ENCODE measurements at regions not wholly inside any gene's neighbourhood (a gene's known extent, or its start where the extent isn't known, plus 50 kb on each side); places are given as distances from the start of the nearest gene placed in this dataset.

DNA sequence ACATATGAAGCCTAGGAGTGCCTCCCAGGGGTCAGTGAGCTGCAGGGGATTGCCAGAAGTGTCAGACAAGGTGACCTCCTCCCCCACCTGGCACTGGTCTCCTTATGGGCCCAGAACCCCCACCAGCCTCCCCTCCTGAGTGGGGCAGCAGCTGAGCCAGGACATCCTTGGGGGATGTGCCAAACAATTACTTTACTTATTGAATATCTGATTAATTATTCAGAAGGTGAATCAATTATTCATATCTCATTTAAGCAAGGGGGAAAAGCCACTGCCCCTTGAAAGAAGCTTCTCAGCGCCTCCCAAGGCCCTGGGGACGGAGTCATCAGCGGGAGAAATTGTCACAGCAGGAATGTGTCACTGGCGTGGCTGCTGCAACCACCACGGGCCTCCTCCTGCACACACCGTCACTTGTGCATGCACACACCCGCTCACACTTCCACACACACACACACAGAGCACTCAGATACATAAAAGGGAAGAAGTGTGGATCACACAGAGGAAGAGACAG is 123.4 kb upstream of the MAFB start:
- Histone ChIP-seq H3K4me1 (ENCODE audit: control insufficient read depth in 3 of 3, insufficient read depth in 3 of 3, low read length in 3 of 3) (no peaks in the 10 kb centered on the region), H3K4me3 (ENCODE audit: low read length in 3 of 3) (no peak overlapping the region), H3K27me3 (ENCODE audit: control insufficient read depth in 3 of 3, insufficient read depth in 3 of 3, low read length in 3 of 3) (peaks cover 0 to 6% (median 0%) of the 10 kb centered on the region in 3 donors), H3K9ac (ENCODE audit: low read depth in 1 of 3, low read length in 3 of 3) (no peak overlapping the region), H3K9me3 (ENCODE audit: control insufficient read depth in 3 of 3, low read length in 3 of 3) (no peaks in the 10 kb centered on the region), H3K36me3 (ENCODE audit: control insufficient read depth in 3 of 3, insufficient read depth in 3 of 3, low read length in 3 of 3) (no peaks in the 10 kb centered on the region), H3K27ac (ENCODE audit: low read depth, low read length) (no peak overlapping the region)

DNA sequence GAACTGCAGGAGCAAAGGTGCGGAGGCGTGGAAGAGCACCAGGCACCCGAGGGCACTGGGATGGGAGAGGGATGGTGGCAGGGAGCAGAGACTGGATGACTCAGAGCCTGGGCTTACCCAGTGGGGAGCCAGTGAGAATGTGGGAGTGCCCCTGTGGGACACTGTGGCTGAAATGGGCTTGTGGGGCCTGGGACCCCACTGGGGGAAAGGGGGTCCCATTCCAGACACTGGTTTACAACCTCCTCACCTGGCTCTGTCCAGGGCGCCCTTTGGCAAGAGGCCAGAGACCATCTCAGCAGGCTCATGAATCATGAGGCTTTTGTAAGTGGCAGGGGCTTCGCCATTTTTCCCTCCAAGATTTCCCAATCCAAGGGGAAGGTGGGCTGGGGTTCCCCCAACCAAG is 124.0 kb upstream of the MAFB start:
- no peak overlapping the region for H3K27ac ChIP-seq (ENCODE audit: low read depth, low read length)

GRCh38 chr20:40813708-40814630 is 124.9 kb upstream of the MAFB start:
- Histone ChIP-seq H3K9ac (ENCODE audit: low read depth in 1 of 3, low read length in 3 of 3) (no peak overlapping the region), H3K9me3 (ENCODE audit: control insufficient read depth in 3 of 3, low read length in 3 of 3) (no peaks in the 10 kb centered on the region), H3K27ac (ENCODE audit: low read depth, low read length) (no peak overlapping the region), H3K36me3 (ENCODE audit: control insufficient read depth in 3 of 3, insufficient read depth in 3 of 3, low read length in 3 of 3) (no peaks in the 10 kb centered on the region), H3K4me1 (ENCODE audit: control insufficient read depth in 3 of 3, insufficient read depth in 3 of 3, low read length in 3 of 3) (no peaks in the 10 kb centered on the region), H3K4me3 (ENCODE audit: low read length in 3 of 3) (no peak overlapping the region), H3K27me3 (ENCODE audit: control insufficient read depth in 3 of 3, insufficient read depth in 3 of 3, low read length in 3 of 3) (peaks cover 0 to 2% (median 0%) of the 10 kb centered on the region in 3 donors)

More for the DNA sequence above, 124.0 kb upstream of the MAFB start:
- Histone ChIP-seq H3K27me3 (ENCODE audit: control insufficient read depth in 3 of 3, insufficient read depth in 3 of 3, low read length in 3 of 3) (peaks cover 0 to 3% (median 0%) of the 10 kb centered on the region in 3 donors), H3K36me3 (ENCODE audit: control insufficient read depth in 3 of 3, insufficient read depth in 3 of 3, low read length in 3 of 3) (no peaks in the 10 kb centered on the region), H3K4me3 (ENCODE audit: low read length in 3 of 3) (no peak overlapping the region), H3K4me1 (ENCODE audit: control insufficient read depth in 3 of 3, insufficient read depth in 3 of 3, low read length in 3 of 3) (no peaks in the 10 kb centered on the region), H3K9me3 (ENCODE audit: control insufficient read depth in 3 of 3, low read length in 3 of 3) (no peaks in the 10 kb centered on the region), H3K9ac (ENCODE audit: low read depth in 1 of 3, low read length in 3 of 3) (no peak overlapping the region)

DNA sequence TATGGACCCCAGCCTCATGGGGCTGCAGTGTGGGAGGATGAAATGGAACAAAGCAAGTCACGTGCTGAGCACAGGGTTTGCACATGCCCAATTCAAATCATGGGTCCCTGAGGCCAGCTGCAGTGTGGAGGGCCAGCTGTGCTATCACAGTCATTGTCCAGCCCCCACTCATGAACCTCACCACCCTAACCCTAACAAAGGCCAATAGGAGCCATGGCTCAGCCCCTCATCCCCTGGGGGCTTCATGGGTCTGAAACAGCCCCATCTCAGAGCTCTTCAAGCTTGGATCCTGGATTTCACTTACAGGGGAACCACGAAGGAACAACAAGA is 125.6 kb upstream of the MAFB start:
- H3K9me3 ChIP-seq (ENCODE audit: control insufficient read depth in 3 of 3, low read length in 3 of 3): no peaks in the 10 kb centered on the region
- no peak overlapping the region for H3K27ac ChIP-seq (ENCODE audit: low read depth, low read length)
- H3K4me1 ChIP-seq (ENCODE audit: control insufficient read depth in 3 of 3, insufficient read depth in 3 of 3, low read length in 3 of 3): no peaks in the 10 kb centered on the region
- no peaks in the 10 kb centered on the region for H3K36me3 ChIP-seq (ENCODE audit: control insufficient read depth in 3 of 3, insufficient read depth in 3 of 3, low read length in 3 of 3)
- no peak overlapping the region for H3K4me3 ChIP-seq (ENCODE audit: low read length in 3 of 3)
- peaks cover 0 to under 1% (median 0%) of the 10 kb centered on the region in 3 donors for H3K27me3 ChIP-seq (ENCODE audit: control insufficient read depth in 3 of 3, insufficient read depth in 3 of 3, low read length in 3 of 3)
- no peak overlapping the region for H3K9ac ChIP-seq (ENCODE audit: low read depth in 1 of 3, low read length in 3 of 3)

DNA sequence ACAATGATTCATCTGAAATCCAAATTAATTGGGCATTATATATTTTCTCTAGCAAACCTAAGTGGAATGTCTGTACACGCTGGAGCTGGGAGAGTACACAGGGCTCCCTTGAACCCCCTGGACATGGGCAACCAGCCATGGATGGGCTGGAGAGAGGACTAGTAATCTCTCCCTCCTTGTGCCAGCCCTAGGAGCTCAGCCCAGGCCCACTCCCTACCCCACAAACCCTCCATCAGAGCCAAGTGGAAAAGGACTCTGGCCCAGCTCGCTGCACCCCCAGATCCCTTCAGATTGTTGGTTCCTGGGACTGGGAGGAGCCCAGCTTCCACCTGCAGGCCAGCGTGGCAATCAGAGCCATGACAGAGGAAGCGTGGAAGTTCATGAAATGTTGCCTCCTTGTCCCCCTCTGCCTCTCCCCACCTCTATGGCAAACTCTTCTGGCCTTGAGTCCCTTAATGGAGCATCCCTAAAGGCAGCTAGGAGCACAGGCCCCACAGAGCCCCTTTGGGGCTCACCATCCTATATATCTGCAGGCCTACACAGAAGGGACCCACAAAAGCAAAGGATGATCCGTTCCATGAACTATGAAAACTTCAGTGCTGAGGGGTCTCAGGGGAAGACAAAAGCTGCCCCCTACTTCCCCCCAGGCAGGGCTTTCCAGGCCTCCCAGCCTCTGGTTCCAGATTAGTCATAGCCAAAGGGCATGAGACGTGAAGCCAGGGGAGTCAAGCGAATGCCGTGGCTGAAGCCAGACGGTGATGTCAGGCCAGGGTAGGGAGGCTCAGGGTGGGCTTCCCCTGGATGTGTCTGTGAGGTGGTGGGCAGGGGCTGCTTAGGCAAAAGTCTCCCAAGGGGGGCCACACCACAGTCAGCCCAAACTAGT is 126.4 kb upstream of the MAFB start:
- Histone ChIP-seq H3K27me3 (ENCODE audit: control insufficient read depth in 3 of 3, insufficient read depth in 3 of 3, low read length in 3 of 3) (peaks cover 0 to 3% (median 0%) of the 10 kb centered on the region in 3 donors), H3K9me3 (ENCODE audit: control insufficient read depth in 3 of 3, low read length in 3 of 3) (no peaks in the 10 kb centered on the region), H3K4me3 (ENCODE audit: low read length in 3 of 3) (no peak overlapping the region), H3K36me3 (ENCODE audit: control insufficient read depth in 3 of 3, insufficient read depth in 3 of 3, low read length in 3 of 3) (no peaks in the 10 kb centered on the region), H3K27ac (ENCODE audit: low read depth, low read length) (no peak overlapping the region), H3K4me1 (ENCODE audit: control insufficient read depth in 3 of 3, insufficient read depth in 3 of 3, low read length in 3 of 3) (no peaks in the 10 kb centered on the region), H3K9ac (ENCODE audit: low read depth in 1 of 3, low read length in 3 of 3) (no peak overlapping the region)

DNA sequence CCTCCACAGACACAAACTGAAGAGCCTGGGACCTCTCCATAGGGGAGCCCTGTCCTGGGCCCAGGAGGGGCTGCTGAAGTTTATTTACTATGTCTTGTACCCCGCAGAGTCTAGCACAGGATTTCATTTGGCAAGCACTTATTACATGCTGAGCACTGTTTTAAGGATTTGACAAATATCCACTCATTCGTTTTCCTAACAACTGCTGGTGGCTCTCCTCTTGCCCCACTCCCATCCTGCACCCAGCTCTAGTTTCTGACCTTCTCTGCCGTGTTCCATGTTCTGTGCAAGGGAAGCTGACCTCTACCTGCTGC is 127.0 kb upstream of the MAFB start:
- H3K27me3 ChIP-seq (ENCODE audit: control insufficient read depth in 3 of 3, insufficient read depth in 3 of 3, low read length in 3 of 3): peaks cover 0 to 3% (median 0%) of the 10 kb centered on the region in 3 donors
- no peaks in the 10 kb centered on the region for H3K4me1 ChIP-seq (ENCODE audit: control insufficient read depth in 3 of 3, insufficient read depth in 3 of 3, low read length in 3 of 3)
- H3K9ac ChIP-seq (ENCODE audit: low read depth in 1 of 3, low read length in 3 of 3): no peak overlapping the region
- no peak overlapping the region for H3K4me3 ChIP-seq (ENCODE audit: low read length in 3 of 3)
- no peak overlapping the region for H3K27ac ChIP-seq (ENCODE audit: low read depth, low read length)
- H3K36me3 ChIP-seq (ENCODE audit: control insufficient read depth in 3 of 3, insufficient read depth in 3 of 3, low read length in 3 of 3): no peaks in the 10 kb centered on the region
- H3K9me3 ChIP-seq (ENCODE audit: control insufficient read depth in 3 of 3, low read length in 3 of 3): no peaks in the 10 kb centered on the region

DNA sequence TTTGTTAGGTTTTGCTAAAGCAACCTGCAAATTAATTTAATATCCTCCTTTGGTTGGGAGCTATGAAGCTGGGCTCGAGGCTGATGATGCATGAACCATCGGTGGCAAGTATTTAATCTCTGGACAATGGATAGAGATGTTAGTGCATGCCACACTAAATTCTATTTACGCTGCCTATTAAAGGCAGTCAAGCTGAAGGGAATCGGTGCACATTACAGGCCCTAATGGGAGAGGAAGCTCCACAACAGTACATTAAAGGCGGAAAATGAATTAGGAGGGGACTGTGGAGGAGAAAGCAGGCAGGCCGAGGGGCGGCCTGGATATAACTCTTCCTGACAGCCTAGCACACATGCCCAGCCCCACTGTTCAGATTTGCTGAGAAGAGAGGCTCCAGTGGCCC is 132.4 kb upstream of the MAFB start:
- H3K36me3 ChIP-seq (ENCODE audit: control insufficient read depth in 3 of 3, insufficient read depth in 3 of 3, low read length in 3 of 3): no peaks in the 10 kb centered on the region
- no peaks in the 10 kb centered on the region for H3K9me3 ChIP-seq (ENCODE audit: control insufficient read depth in 3 of 3, low read length in 3 of 3)
- no peak overlapping the region for H3K4me3 ChIP-seq (ENCODE audit: low read length in 3 of 3)
- H3K4me1 ChIP-seq (ENCODE audit: control insufficient read depth in 3 of 3, insufficient read depth in 3 of 3, low read length in 3 of 3): no peaks in the 10 kb centered on the region
- no peak overlapping the region for H3K27ac ChIP-seq (ENCODE audit: low read depth, low read length)
- peaks cover 0 to 3% (median 0%) of the 10 kb centered on the region in 3 donors for H3K27me3 ChIP-seq (ENCODE audit: control insufficient read depth in 3 of 3, insufficient read depth in 3 of 3, low read length in 3 of 3)
- no peak overlapping the region for H3K9ac ChIP-seq (ENCODE audit: low read depth in 1 of 3, low read length in 3 of 3)

- Histone ChIP-seq H3K4me3 (ENCODE audit: low read length in 3 of 3) (no peak overlapping the region), H3K27me3 (ENCODE audit: control insufficient read depth in 3 of 3, insufficient read depth in 3 of 3, low read length in 3 of 3) (no peaks in the 10 kb centered on the region), H3K36me3 (ENCODE audit: control insufficient read depth in 3 of 3, insufficient read depth in 3 of 3, low read length in 3 of 3) (no peaks in the 10 kb centered on the region), H3K27ac (ENCODE audit: low read depth, low read length) (no peak overlapping the region), H3K9me3 (ENCODE audit: control insufficient read depth in 3 of 3, low read length in 3 of 3) (no peaks in the 10 kb centered on the region), H3K4me1 (ENCODE audit: control insufficient read depth in 3 of 3, insufficient read depth in 3 of 3, low read length in 3 of 3) (no peaks in the 10 kb centered on the region), H3K9ac (ENCODE audit: low read depth in 1 of 3, low read length in 3 of 3) (no peak overlapping the region)
Observed at GRCh38 chr20:40826699-40827098, 137.7 kb upstream of the MAFB start.

- Histone ChIP-seq H3K36me3 (ENCODE audit: control insufficient read depth in 3 of 3, insufficient read depth in 3 of 3, low read length in 3 of 3) (no peaks in the 10 kb centered on the region), H3K27ac (ENCODE audit: low read depth, low read length) (no peak overlapping the region), H3K9ac (ENCODE audit: low read depth in 1 of 3, low read length in 3 of 3) (no peak overlapping the region), H3K4me3 (ENCODE audit: low read length in 3 of 3) (no peak overlapping the region), H3K4me1 (ENCODE audit: control insufficient read depth in 3 of 3, insufficient read depth in 3 of 3, low read length in 3 of 3) (no peaks in the 10 kb centered on the region), H3K27me3 (ENCODE audit: control insufficient read depth in 3 of 3, insufficient read depth in 3 of 3, low read length in 3 of 3) (peaks cover 0 to 12% (median 4%) of the 10 kb centered on the region in 3 donors), H3K9me3 (ENCODE audit: control insufficient read depth in 3 of 3, low read length in 3 of 3) (peaks cover 2 to 10% (median 8%) of the 10 kb centered on the region in 3 donors)
Observed at GRCh38 chr20:40835321-40835720, 146.3 kb upstream of the MAFB start.

- Histone ChIP-seq H3K9me3 (ENCODE audit: control insufficient read depth in 3 of 3, low read length in 3 of 3) (peaks cover 3 to 8% (median 6%) of the 10 kb centered on the region in 3 donors), H3K4me3 (ENCODE audit: low read length in 3 of 3) (no peak overlapping the region), H3K27ac (ENCODE audit: low read depth, low read length) (no peak overlapping the region), H3K9ac (ENCODE audit: low read depth in 1 of 3, low read length in 3 of 3) (no peak overlapping the region), H3K27me3 (ENCODE audit: control insufficient read depth in 3 of 3, insufficient read depth in 3 of 3, low read length in 3 of 3) (peaks cover 0 to 17% (median 4%) of the 10 kb centered on the region in 3 donors), H3K36me3 (ENCODE audit: control insufficient read depth in 3 of 3, insufficient read depth in 3 of 3, low read length in 3 of 3) (no peaks in the 10 kb centered on the region), H3K4me1 (ENCODE audit: control insufficient read depth in 3 of 3, insufficient read depth in 3 of 3, low read length in 3 of 3) (no peaks in the 10 kb centered on the region)
Observed at GRCh38 chr20:40838509-40838908, 149.5 kb upstream of the MAFB start.
